ENCODE measurements at regions not wholly inside any gene's neighbourhood (a gene's known extent, or its start where the extent isn't known, plus 50 kb on each side); places are given as distances from the start of the nearest gene placed in this dataset.

DNA sequence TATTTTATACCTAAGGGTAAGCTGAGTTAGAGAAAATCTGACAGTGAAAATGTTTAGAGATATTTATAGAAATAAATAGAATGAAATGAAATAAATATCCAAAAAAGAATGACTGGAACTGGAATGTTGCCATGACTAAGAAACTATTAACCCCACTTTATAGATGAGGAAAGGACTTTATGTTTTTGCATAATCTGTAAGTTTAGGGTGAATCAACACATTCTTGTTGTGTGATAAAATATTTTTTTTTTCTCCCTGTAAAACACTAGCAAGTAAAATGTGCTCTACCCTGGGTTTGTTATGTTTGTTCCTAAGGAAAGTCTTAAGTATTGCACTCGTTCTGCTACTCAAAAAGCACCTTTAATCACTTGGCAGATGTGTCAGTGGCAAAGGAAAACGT lies 83.8 kb upstream of the KL start:
- Histone ChIP-seq H3K9me3 (ENCODE audit: low read depth, low read length) (no peaks in the 10 kb centered on the region), H3K79me2 (ENCODE audit: insufficient read depth, low read length) (no peaks in the 10 kb centered on the region), H4K20me1 (ENCODE audit: insufficient read depth, low read length) (no peaks in the 10 kb centered on the region), H3K4me2 (ENCODE audit: insufficient read depth, low read length) (no peak overlapping the region), H2AFZ (ENCODE audit: low read length) (no peak overlapping the region), H3K36me3 (ENCODE audit: insufficient read depth, low read length) (no peaks in the 10 kb centered on the region), H3K4me3 (ENCODE audit: insufficient read depth, low read length) (no peak overlapping the region), H3K27me3 (ENCODE audit: insufficient read depth, low read length) (no peaks in the 10 kb centered on the region), H3K27ac (ENCODE audit: low read depth, low read length) (no peak overlapping the region), H3K4me1 (ENCODE audit: insufficient read depth, low read length) (peaks cover 3% of the 10 kb centered on the region)
- no peak for DNase-seq (ENCODE audit: insufficient read length, low spot score, missing footprints)
- TF ChIP-seq, protein P1, sequence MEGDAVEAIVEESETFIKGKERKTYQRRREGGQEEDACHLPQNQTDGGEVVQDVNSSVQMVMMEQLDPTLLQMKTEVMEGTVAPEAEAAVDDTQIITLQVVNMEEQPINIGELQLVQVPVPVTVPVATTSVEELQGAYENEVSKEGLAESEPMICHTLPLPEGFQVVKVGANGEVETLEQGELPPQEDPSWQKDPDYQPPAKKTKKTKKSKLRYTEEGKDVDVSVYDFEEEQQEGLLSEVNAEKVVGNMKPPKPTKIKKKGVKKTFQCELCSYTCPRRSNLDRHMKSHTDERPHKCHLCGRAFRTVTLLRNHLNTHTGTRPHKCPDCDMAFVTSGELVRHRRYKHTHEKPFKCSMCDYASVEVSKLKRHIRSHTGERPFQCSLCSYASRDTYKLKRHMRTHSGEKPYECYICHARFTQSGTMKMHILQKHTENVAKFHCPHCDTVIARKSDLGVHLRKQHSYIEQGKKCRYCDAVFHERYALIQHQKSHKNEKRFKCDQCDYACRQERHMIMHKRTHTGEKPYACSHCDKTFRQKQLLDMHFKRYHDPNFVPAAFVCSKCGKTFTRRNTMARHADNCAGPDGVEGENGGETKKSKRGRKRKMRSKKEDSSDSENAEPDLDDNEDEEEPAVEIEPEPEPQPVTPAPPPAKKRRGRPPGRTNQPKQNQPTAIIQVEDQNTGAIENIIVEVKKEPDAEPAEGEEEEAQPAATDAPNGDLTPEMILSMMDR (IDR thresholded peaks at IDR 0.05; ENCODE audit: extremely low read depth, low read depth, low read length), result no peak

DNA sequence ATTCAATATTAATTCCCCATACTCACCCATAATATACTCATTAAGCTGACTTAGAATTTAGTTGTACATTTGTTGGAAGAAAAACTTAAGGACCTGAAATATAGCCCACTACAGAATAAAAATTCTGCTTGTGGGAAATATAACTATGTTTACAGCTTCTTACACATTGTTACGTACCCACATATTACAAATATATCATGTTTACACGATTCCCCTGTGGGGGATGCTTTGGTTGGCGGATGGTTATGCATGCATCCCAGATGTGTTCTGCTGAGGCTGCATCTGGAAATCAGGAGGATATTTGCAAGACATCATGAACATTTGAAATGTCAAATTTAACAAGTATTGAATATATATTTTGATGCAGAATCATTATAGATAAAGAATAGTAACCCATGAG lies 79.5 kb upstream of the KL start:
- no peaks in the 10 kb centered on the region for H4K20me1 ChIP-seq (ENCODE audit: insufficient read depth, low read length)
- H3K9me3 ChIP-seq (ENCODE audit: low read depth, low read length), result no peaks in the 10 kb centered on the region
- no peak overlapping the region for H3K4me2 ChIP-seq (ENCODE audit: insufficient read depth, low read length)
- H3K4me3 ChIP-seq (ENCODE audit: insufficient read depth, low read length), result no peak overlapping the region
- no peak overlapping the region for H2AFZ ChIP-seq (ENCODE audit: low read length)
- TF ChIP-seq, protein P1 (IDR thresholded peaks at IDR 0.05; ENCODE audit: extremely low read depth, low read depth, low read length), result no peak
- no peak overlapping the region for H3K27ac ChIP-seq (ENCODE audit: low read depth, low read length)
- H3K79me2 ChIP-seq (ENCODE audit: insufficient read depth, low read length), result no peaks in the 10 kb centered on the region
- no peak for DNase-seq (ENCODE audit: insufficient read length, low spot score, missing footprints)
- no peaks in the 10 kb centered on the region for H3K27me3 ChIP-seq (ENCODE audit: insufficient read depth, low read length)
- peaks cover 13% of the 10 kb centered on the region for H3K4me1 ChIP-seq (ENCODE audit: insufficient read depth, low read length)
- no peaks in the 10 kb centered on the region for H3K36me3 ChIP-seq (ENCODE audit: insufficient read depth, low read length)

- no peaks in the 10 kb centered on the region for H3K27me3 ChIP-seq (ENCODE audit: insufficient read depth, low read length)
- H2AFZ ChIP-seq (ENCODE audit: low read length), result no peak overlapping the region
- H3K79me2 ChIP-seq (ENCODE audit: insufficient read depth, low read length), result no peaks in the 10 kb centered on the region
- no peak overlapping the region for H3K4me2 ChIP-seq (ENCODE audit: insufficient read depth, low read length)
- H3K4me3 ChIP-seq (ENCODE audit: insufficient read depth, low read length), result no peak overlapping the region
- no peaks in the 10 kb centered on the region for H3K9me3 ChIP-seq (ENCODE audit: low read depth, low read length)
- DNase-seq (ENCODE audit: insufficient read length, low spot score, missing footprints), result no peak
- no peaks in the 10 kb centered on the region for H3K36me3 ChIP-seq (ENCODE audit: insufficient read depth, low read length)
- H4K20me1 ChIP-seq (ENCODE audit: insufficient read depth, low read length), result no peaks in the 10 kb centered on the region
- peaks cover 10% of the 10 kb centered on the region for H3K4me1 ChIP-seq (ENCODE audit: insufficient read depth, low read length)
- H3K27ac ChIP-seq (ENCODE audit: low read depth, low read length), result no peak overlapping the region
- TF ChIP-seq, protein P1 (IDR thresholded peaks at IDR 0.05; ENCODE audit: extremely low read depth, low read depth, low read length), result no peak
Measured at GRCh38 chr13:32938314-32938713, 77.9 kb upstream of the KL start.

- Histone ChIP-seq H4K20me1 (ENCODE audit: insufficient read depth, low read length) (no peaks in the 10 kb centered on the region), H3K27ac (ENCODE audit: low read depth, low read length) (no peak overlapping the region), H3K27me3 (ENCODE audit: insufficient read depth, low read length) (no peaks in the 10 kb centered on the region), H3K4me2 (ENCODE audit: insufficient read depth, low read length) (no peak overlapping the region), H3K79me2 (ENCODE audit: insufficient read depth, low read length) (no peaks in the 10 kb centered on the region), H3K9me3 (ENCODE audit: low read depth, low read length) (no peaks in the 10 kb centered on the region), H3K4me1 (ENCODE audit: insufficient read depth, low read length) (peaks cover 10% of the 10 kb centered on the region), H3K4me3 (ENCODE audit: insufficient read depth, low read length) (no peak overlapping the region), H2AFZ (ENCODE audit: low read length) (peak overlapping the region; percentile 37), H3K36me3 (ENCODE audit: insufficient read depth, low read length) (no peaks in the 10 kb centered on the region)
- DNase-seq (ENCODE audit: insufficient read length, low spot score, missing footprints), result no peak
- TF ChIP-seq, protein P1 (IDR thresholded peaks at IDR 0.05; ENCODE audit: extremely low read depth, low read depth, low read length), result no peak
Measured at GRCh38 chr13:32938907-32939306, 77.3 kb upstream of the KL start.
